GM23338 (cell line): ENCODE measurements at regions not wholly inside any gene's neighbourhood (a gene's known extent, or its start where the extent isn't known, plus 50 kb on each side); places are given as distances from the start of the nearest gene placed in this dataset.

Experiments used
- CREB1 ChIP-seq: fragments of 250-450 bp; sonication (Bioruptor Pico); IDR thresholded peaks from 2 replicates; pipeline ENCODE4 v1.5.0; 2020; ENCODE audit warnings: low read depth, mild to moderate bottlenecking, moderate library complexity
- EZH2phosphoT487 ChIP-seq: fragments of 200-600 bp; sonication (generic); IDR thresholded peaks from one replicate; pipeline ENCODE4 v1.8.1; 2018; ENCODE audit warnings: antibody characterized with exemption; ENCODE audit not compliant: unreplicated experiment
- POLR2AphosphoS5 ChIP-seq: IDR thresholded peaks from 2 replicates; pipeline ENCODE4 v1.6.1; 2016; ENCODE audit warnings: antibody characterized with exemption, low read depth
- TF ChIP-seq, protein P1 (sequence below), 2 experiments: fragments of 200-600 bp in 1 of 2; sonication (generic) in 1 of 2; conservative IDR thresholded peaks; 2 replicates each; pipeline versions ENCODE4 v1.5.1 to v1.6.1; 2016 to 2017; ENCODE audit warnings: antibody characterized with exemption in 2 of 2, low read depth in 2 of 2, mild to moderate bottlenecking in 2 of 2, moderate library complexity in 1 of 2
- TF ChIP-seq, protein P2 (sequence below): fragments of 250-450 bp; sonication (Bioruptor Pico); IDR thresholded peaks from 2 replicates; pipeline ENCODE4 v1.5.0; 2020; ENCODE audit warnings: mild to moderate bottlenecking, moderate library complexity

DNA sequence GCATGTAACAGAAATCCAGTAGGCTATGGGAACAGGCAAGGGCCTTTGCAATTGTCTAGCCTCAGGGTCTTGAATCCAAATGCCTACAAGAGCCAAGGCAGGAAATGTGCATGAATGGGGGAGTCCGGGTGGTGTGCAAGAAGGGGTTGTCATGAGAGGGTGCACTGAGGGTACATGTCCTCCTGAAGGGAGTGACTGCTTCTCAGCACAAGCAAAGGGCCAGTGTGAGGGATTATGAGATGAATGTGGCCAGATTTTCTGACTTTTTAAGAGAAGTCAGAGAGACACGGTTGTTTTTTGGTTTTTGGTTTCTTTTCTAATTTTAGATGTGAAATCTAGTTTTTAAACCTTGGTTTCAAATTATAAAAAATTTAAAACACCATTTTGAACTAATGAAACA, 76.5 kb upstream of the LSM6 start:
- TF ChIP-seq, protein P1, sequence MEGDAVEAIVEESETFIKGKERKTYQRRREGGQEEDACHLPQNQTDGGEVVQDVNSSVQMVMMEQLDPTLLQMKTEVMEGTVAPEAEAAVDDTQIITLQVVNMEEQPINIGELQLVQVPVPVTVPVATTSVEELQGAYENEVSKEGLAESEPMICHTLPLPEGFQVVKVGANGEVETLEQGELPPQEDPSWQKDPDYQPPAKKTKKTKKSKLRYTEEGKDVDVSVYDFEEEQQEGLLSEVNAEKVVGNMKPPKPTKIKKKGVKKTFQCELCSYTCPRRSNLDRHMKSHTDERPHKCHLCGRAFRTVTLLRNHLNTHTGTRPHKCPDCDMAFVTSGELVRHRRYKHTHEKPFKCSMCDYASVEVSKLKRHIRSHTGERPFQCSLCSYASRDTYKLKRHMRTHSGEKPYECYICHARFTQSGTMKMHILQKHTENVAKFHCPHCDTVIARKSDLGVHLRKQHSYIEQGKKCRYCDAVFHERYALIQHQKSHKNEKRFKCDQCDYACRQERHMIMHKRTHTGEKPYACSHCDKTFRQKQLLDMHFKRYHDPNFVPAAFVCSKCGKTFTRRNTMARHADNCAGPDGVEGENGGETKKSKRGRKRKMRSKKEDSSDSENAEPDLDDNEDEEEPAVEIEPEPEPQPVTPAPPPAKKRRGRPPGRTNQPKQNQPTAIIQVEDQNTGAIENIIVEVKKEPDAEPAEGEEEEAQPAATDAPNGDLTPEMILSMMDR (conservative IDR thresholded peaks at IDR 0.05; ENCODE audit: low read depth in 2 of 2), result no peak
- TF ChIP-seq EZH2phosphoT487 (no peak), POLR2AphosphoS5 (no peak), CREB1 (CRISPR knock-in tag) (no peak)
- TF ChIP-seq, protein P2, sequence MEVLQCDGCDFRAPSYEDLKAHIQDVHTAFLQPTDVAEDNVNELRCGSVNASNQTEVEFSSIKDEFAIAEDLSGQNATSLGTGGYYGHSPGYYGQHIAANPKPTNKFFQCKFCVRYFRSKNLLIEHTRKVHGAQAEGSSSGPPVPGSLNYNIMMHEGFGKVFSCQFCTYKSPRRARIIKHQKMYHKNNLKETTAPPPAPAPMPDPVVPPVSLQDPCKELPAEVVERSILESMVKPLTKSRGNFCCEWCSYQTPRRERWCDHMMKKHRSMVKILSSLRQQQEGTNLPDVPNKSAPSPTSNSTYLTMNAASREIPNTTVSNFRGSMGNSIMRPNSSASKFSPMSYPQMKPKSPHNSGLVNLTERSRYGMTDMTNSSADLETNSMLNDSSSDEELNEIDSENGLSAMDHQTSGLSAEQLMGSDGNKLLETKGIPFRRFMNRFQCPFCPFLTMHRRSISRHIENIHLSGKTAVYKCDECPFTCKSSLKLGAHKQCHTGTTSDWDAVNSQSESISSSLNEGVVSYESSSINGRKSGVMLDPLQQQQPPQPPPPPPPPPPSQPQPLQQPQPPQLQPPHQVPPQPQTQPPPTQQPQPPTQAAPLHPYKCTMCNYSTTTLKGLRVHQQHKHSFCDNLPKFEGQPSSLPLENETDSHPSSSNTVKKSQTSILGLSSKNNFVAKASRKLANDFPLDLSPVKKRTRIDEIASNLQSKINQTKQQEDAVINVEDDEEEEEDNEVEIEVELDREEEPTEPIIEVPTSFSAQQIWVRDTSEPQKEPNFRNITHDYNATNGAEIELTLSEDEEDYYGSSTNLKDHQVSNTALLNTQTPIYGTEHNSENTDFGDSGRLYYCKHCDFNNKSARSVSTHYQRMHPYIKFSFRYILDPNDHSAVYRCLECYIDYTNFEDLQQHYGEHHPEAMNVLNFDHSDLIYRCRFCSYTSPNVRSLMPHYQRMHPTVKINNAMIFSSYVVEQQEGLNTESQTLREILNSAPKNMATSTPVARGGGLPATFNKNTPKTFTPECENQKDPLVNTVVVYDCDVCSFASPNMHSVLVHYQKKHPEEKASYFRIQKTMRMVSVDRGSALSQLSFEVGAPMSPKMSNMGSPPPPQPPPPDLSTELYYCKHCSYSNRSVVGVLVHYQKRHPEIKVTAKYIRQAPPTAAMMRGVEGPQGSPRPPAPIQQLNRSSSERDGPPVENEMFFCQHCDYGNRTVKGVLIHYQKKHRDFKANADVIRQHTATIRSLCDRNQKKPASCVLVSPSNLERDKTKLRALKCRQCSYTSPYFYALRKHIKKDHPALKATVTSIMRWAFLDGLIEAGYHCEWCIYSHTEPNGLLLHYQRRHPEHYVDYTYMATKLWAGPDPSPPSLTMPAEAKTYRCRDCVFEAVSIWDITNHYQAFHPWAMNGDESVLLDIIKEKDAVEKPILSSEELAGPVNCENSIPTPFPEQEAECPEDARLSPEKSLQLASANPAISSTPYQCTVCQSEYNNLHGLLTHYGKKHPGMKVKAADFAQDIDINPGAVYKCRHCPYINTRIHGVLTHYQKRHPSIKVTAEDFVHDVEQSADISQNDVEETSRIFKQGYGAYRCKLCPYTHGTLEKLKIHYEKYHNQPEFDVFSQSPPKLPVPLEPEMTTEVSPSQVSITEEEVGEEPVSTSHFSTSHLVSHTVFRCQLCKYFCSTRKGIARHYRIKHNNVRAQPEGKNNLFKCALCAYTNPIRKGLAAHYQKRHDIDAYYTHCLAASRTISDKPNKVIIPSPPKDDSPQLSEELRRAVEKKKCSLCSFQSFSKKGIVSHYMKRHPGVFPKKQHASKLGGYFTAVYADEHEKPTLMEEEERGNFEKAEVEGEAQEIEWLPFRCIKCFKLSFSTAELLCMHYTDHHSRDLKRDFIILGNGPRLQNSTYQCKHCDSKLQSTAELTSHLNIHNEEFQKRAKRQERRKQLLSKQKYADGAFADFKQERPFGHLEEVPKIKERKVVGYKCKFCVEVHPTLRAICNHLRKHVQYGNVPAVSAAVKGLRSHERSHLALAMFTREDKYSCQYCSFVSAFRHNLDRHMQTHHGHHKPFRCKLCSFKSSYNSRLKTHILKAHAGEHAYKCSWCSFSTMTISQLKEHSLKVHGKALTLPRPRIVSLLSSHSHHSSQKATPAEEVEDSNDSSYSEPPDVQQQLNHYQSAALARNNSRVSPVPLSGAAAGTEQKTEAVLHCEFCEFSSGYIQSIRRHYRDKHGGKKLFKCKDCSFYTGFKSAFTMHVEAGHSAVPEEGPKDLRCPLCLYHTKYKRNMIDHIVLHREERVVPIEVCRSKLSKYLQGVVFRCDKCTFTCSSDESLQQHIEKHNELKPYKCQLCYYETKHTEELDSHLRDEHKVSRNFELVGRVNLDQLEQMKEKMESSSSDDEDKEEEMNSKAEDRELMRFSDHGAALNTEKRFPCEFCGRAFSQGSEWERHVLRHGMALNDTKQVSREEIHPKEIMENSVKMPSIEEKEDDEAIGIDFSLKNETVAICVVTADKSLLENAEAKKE (CRISPR knock-in tag), result no peak
